GM12873 (cell line): ENCODE measurements at regions not wholly inside any gene's neighbourhood (a gene's known extent, or its start where the extent isn't known, plus 50 kb on each side); places are given as distances from the start of the nearest gene placed in this dataset.

Experiments used
- CTCF ChIP-seq: IDR thresholded peaks from 2 replicates; pipeline ENCODE4 v1.5.1; 2012; ENCODE audit warnings: low read depth, mild to moderate bottlenecking, moderate library complexity, low read length, control low read depth; ENCODE audit not compliant: insufficient read depth; ENCODE audit errors: missing control alignments

GRCh38 chr2:180692322-180692721 is 288.1 kb upstream of the UBE2E3 start:
- no peak for TF ChIP-seq CTCF

GRCh38 chr2:180690611-180691010 is 289.8 kb upstream of the UBE2E3 start:
- TF ChIP-seq CTCF: no peak

GRCh38 chr2:180682871-180683270 is 297.5 kb upstream of the UBE2E3 start:
- no peak for TF ChIP-seq CTCF

GRCh38 chr2:180679693-180680092 is 300.7 kb upstream of the UBE2E3 start:
- no peak for TF ChIP-seq CTCF

- no peak for TF ChIP-seq CTCF
Observed at GRCh38 chr2:180678625-180678972, 301.8 kb upstream of the UBE2E3 start.

- no peak for TF ChIP-seq CTCF
Observed at GRCh38 chr2:180677930-180678624, 302.3 kb upstream of the UBE2E3 start.

GRCh38 chr2:180677200-180677599 is 303.2 kb upstream of the UBE2E3 start:
- no peak for TF ChIP-seq CTCF

GRCh38 chr2:180676520-180677025 is 303.8 kb upstream of the UBE2E3 start:
- TF ChIP-seq CTCF: no peak
